ENCODE measurements at regions not wholly inside any gene's neighbourhood (a gene's known extent, or its start where the extent isn't known, plus 50 kb on each side); places are given as distances from the start of the nearest gene placed in this dataset.

GRCh38 chr14:101475456-101476257 lies 85.6 kb upstream of the DIO3 start (continued):
- TF ChIP-seq SNAPC4 (CRISPR knock-in tag; IDR thresholded peaks at IDR 0.05), result no peak
- no peak for TF ChIP-seq CENPT (CRISPR knock-in tag; IDR thresholded peaks at IDR 0.05; ENCODE audit: low read depth)
- no peak for TF ChIP-seq KDM5B (CRISPR knock-in tag; IDR thresholded peaks at IDR 0.05; ENCODE audit: borderline replicate concordance)
- TF ChIP-seq ZNF772 (CRISPR knock-in tag; IDR thresholded peaks at IDR 0.05), result no peak
- TF ChIP-seq NFKBIZ (CRISPR knock-in tag; IDR thresholded peaks at IDR 0.05), result no peak
- no peak for TF ChIP-seq ZFP37 (CRISPR knock-in tag; IDR thresholded peaks at IDR 0.05; ENCODE audit: borderline replicate concordance)
- no peak for TF ChIP-seq ZMYM3 (CRISPR knock-in tag; IDR thresholded peaks at IDR 0.05)
- TF ChIP-seq ZNF75D (CRISPR knock-in tag; IDR thresholded peaks at IDR 0.05; ENCODE audit: borderline replicate concordance), result no peak
- TF ChIP-seq FOSL2 (CRISPR knock-in tag; IDR thresholded peaks at IDR 0.05), result peak; percentile 78
- TF ChIP-seq FOXA3 (CRISPR knock-in tag; IDR thresholded peaks at IDR 0.05), result peak; percentile 60; the same call in 1 of the 2 replicates
- no peak for TF ChIP-seq ZNF563 (CRISPR knock-in tag; IDR thresholded peaks at IDR 0.05)
- TF ChIP-seq E2F2 (CRISPR knock-in tag; IDR thresholded peaks at IDR 0.05; ENCODE audit: borderline replicate concordance), result no peak
- no peak for TF ChIP-seq ZFY (CRISPR knock-in tag; IDR thresholded peaks at IDR 0.05)
- TF ChIP-seq SOX5 (CRISPR knock-in tag; IDR thresholded peaks at IDR 0.05; ENCODE audit: borderline replicate concordance), result peak; percentile 21; the same call in 1 of the 2 replicates
- 0 out of 4 replicates have a peak, but pooled peaks of 1 of the 2 experiments have one; percentile 14 for TF ChIP-seq KLF16 (CRISPR knock-in tag; IDR thresholded peaks at IDR 0.05)
- peak; percentile 88 for TF ChIP-seq CEBPB (IDR thresholded peaks at IDR 0.05; ENCODE audit: borderline replicate concordance, low read depth, low read length)
- TF ChIP-seq CEBPG (CRISPR knock-in tag; IDR thresholded peaks at IDR 0.05), result peak; percentile 77
- no peak for TF ChIP-seq THAP7 (CRISPR knock-in tag; IDR thresholded peaks at IDR 0.05)
- 0 out of 4 replicates have a peak, but pooled peaks of 1 of the 2 experiments have one; percentile 25 for TF ChIP-seq ATF4 (CRISPR knock-in tag; IDR thresholded peaks at IDR 0.05)
- no peak for TF ChIP-seq ATRX (CRISPR knock-in tag; IDR thresholded peaks at IDR 0.05; ENCODE audit: borderline replicate concordance)
- no peak for TF ChIP-seq PLSCR1 (CRISPR knock-in tag; IDR thresholded peaks at IDR 0.05; ENCODE audit: borderline replicate concordance)
